ENCODE measurements at regions not wholly inside any gene's neighbourhood (a gene's known extent, or its start where the extent isn't known, plus 50 kb on each side); places are given as distances from the start of the nearest gene placed in this dataset.

DNA sequence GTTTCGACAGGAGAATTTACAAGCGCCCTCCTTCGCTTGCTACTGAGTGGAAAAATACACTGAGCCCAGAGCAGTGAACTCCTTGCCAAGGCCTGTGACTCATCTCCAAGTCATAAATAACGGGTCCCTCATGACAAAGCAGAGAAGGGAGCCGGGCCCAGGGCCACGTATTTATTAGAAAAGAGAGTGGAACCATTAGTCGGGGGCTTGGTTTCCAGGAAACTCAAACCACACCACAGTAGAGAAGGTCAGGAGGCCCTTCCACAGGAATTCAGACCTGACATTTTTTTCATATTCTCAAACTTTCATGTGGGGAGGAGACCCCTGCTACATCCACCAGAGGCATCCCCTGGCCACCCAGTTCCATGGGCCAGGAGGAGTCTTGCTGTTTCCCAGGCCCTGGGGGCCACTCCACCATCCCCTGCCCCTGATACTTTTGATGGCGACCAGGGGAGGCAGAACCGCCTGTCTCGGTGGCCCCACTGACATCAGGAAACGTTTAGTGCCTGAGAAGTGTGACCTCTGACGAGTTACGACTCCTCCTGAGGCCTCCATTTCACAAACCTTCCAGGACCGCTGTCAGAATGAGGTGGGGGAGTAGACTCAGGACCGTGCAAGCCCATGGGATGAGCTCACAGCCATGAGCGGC lies 289.7 kb downstream of the DYSF start:
- TF ChIP-seq, protein P1, sequence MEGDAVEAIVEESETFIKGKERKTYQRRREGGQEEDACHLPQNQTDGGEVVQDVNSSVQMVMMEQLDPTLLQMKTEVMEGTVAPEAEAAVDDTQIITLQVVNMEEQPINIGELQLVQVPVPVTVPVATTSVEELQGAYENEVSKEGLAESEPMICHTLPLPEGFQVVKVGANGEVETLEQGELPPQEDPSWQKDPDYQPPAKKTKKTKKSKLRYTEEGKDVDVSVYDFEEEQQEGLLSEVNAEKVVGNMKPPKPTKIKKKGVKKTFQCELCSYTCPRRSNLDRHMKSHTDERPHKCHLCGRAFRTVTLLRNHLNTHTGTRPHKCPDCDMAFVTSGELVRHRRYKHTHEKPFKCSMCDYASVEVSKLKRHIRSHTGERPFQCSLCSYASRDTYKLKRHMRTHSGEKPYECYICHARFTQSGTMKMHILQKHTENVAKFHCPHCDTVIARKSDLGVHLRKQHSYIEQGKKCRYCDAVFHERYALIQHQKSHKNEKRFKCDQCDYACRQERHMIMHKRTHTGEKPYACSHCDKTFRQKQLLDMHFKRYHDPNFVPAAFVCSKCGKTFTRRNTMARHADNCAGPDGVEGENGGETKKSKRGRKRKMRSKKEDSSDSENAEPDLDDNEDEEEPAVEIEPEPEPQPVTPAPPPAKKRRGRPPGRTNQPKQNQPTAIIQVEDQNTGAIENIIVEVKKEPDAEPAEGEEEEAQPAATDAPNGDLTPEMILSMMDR (conservative IDR thresholded peaks at IDR 0.05; ENCODE audit: low read depth in 2 of 2), result no peak
- TF ChIP-seq CREB1 (CRISPR knock-in tag; IDR thresholded peaks at IDR 0.05; ENCODE audit: low read depth) (no peak), EZH2 (IDR thresholded peaks at IDR 0.05; ENCODE audit: low read depth, unreplicated experiment) (no peak), EZH2phosphoT487 (IDR thresholded peaks at IDR 0.05; ENCODE audit: unreplicated experiment) (no peak)
- TF ChIP-seq, protein P2, sequence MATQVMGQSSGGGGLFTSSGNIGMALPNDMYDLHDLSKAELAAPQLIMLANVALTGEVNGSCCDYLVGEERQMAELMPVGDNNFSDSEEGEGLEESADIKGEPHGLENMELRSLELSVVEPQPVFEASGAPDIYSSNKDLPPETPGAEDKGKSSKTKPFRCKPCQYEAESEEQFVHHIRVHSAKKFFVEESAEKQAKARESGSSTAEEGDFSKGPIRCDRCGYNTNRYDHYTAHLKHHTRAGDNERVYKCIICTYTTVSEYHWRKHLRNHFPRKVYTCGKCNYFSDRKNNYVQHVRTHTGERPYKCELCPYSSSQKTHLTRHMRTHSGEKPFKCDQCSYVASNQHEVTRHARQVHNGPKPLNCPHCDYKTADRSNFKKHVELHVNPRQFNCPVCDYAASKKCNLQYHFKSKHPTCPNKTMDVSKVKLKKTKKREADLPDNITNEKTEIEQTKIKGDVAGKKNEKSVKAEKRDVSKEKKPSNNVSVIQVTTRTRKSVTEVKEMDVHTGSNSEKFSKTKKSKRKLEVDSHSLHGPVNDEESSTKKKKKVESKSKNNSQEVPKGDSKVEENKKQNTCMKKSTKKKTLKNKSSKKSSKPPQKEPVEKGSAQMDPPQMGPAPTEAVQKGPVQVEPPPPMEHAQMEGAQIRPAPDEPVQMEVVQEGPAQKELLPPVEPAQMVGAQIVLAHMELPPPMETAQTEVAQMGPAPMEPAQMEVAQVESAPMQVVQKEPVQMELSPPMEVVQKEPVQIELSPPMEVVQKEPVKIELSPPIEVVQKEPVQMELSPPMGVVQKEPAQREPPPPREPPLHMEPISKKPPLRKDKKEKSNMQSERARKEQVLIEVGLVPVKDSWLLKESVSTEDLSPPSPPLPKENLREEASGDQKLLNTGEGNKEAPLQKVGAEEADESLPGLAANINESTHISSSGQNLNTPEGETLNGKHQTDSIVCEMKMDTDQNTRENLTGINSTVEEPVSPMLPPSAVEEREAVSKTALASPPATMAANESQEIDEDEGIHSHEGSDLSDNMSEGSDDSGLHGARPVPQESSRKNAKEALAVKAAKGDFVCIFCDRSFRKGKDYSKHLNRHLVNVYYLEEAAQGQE (IDR thresholded peaks at IDR 0.05; ENCODE audit: unreplicated experiment), result no peak
